NCI-H187 (cell line): ENCODE measurements at regions not wholly inside any gene's neighbourhood (a gene's known extent, or its start where the extent isn't known, plus 50 kb on each side); places are given as distances from the start of the nearest gene placed in this dataset.
"Not testable (repeated sequence)": the region's sequence is repeated elsewhere in the genome, so short reads cannot be mapped to it uniquely, and the experiment has no call there.

ENCODE experiments used
- DNase-seq, 2 experiments: peaks; one replicate each; lab custom pipeline; 2025; lab: John Stamatoyannopoulos, UW

DNA sequence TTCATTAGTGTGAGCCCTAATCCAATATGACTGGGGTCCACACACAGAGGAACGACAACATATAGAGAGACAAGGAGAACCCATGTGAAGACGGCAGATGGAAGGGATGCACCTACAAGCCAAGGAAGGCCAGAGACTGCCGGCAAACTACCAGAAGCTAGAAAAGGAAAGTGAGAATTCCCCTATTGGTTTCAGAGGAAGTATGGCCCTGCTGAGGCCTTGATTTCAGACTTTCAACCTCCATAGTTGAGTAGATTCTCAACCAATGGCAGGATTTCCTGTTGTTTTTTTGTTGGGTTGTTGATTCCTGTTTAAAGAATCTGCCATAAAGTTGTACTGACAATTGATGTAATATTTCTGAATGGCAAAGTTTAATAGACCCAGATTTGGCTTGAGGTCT, 241.5 kb downstream of the SATB2 start:
- DNase-seq: no peak

GRCh38 chr2:199207011-199207410, 250.7 kb downstream of the SATB2 start:
- DNase-seq: no peak

DNA sequence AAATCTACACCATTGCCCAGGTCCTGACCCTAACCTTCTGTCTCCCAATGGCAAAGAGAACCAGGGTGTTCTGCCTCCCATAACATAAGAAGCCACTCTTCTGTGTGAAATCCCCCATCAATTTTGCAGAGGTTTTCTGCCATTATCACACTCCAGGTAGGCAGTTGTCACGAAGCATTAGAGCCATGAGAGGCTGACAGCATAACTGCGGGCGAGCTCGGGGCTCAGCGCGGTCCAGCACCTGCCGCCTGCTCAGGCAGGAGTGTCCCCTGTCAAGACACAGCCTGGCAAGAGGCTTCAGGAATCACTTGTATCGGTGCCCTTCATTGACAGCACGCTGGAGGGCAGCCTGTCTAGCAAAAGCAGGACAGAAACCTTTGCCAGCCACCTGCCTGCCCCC, 251.2 kb downstream of the SATB2 start:
- DNase-seq: peak; percentile 9 to 47

DNA sequence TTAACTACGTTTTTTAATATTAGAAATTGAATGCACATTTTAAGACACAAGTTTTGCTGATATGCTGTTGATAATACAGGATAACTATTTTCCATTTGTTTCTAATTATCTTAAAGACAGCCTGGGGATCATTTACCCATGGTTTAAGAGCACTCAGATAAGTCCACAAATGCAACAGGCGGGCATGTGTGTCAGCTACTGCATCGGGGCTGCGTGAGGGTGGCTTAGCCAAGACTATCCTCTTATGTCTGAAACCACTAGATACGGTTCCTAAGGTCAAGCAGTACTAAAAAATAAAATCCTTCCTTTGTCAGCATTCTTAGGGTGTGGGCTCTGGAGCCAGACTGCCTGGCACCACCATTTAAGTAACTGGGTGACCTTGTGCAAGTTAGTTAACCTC, 254.8 kb downstream of the SATB2 start:
- no peak for DNase-seq

DNA sequence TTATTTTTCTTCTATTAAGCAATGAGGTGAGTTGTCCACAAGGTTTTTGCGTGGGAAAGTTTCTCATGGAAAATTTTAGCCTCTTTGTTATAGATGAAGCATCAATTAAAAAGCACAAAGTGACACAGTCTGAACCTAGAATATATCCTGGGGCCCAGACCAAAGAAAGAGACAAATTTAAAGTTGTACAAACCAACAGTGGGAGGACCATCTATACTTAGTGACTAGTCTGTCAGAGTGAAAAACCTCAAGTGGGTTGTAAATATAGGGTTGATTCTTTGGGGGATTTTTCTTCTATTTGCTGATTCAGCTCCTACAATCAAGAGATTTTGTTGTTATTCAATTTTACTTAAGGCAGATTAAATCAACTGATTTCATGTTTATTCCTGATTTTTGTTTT, 256.2 kb downstream of the SATB2 start:
- no peak for DNase-seq

- no peak for DNase-seq
Measured at GRCh38 chr2:199199797-199200196, 257.9 kb downstream of the SATB2 start.

DNA sequence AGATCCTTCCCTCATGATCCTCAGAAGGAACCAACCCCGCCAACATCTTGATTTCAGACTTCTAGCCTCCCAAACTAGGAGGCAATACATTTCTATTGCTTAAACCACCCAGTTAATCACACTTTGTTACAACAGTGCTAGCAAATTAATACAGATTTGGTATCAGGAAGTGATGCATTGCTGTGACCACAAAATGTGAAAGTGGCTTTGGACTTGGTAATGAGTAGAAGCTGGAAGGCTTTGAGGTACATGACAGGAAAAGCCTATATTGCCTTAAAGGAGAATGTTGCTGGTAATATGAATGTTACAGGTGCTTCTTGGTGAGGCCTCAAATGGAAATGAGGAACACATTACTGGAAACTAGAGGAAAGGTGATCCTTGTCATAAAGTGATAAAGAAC, 260.3 kb downstream of the SATB2 start:
- no peak for DNase-seq

GRCh38 chr2:199196686-199197085, 261.1 kb downstream of the SATB2 start:
- no peak for DNase-seq

DNA sequence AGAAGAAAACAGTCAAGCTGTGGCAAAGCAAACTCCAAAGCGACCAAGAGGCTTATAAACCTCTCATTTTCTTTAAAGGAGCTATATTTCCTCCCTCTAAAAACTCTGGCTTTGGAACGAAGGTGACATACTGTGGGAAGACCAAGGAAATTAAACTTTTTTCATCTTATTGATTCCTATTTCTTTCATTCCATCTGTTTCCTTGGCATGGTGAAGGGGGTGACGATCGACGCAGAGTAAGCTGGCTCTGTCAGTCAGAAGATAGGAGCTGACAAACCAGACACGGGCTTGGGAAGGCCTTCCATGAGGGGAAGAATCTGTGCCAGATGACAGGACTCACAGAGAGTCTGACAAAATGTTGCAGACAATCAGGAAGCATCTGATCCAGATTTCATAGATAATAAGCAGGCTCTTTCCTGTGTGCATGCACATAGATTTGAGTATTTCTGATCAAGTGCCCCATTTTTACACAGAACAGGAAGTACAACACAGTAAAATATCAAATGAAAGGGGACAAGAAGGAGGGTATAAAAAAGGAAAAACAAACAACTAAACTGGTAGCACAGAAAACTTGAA, 261.7 kb downstream of the SATB2 start:
- no peak for DNase-seq

GRCh38 chr2:199191461-199191860, 266.3 kb downstream of the SATB2 start:
- no peak for DNase-seq

- DNase-seq: no peak
Measured at GRCh38 chr2:199189229-199189628, 268.5 kb downstream of the SATB2 start.

DNA sequence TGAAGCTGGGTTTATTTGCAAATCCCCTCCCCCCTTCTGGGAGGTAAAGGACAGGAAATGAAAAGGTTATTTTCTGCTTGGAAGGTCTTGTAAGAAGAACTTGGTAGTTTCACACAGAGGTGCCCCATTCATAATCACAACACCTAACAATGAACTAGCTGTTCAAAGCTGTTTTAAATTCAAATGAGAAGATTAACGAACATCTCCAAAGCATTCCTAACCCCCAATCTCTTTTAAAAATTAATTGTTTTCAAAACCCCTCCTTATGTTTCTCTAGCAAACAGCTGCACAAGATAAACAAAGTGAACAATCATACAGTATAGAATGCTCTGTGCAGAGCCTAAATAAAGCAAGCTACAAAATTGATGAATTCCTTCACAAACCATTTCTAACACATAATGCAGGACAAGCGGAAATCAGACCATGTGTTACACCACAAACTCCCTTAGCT, 271.4 kb downstream of the SATB2 start:
- no peak for DNase-seq

DNA sequence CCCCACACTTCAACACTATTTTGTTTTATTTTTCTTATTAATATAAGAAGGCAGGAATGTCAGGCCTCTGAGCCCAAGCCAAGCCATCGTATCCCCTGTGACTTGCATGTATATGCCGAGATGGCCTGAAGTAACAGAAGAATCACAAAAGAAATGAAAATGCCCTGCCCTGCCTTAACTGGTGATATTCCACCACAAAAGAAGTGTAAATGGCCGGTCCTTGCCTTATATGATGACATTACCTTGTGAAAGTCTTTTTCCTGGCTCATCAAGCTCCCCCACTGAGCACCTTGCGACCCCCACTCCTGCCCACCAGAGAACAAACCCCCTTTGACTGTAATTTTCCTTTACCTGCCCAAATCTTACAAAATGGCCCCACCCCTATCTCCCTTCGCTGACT, 272.6 kb downstream of the SATB2 start:
- not testable (repeated sequence) for DNase-seq

DNA sequence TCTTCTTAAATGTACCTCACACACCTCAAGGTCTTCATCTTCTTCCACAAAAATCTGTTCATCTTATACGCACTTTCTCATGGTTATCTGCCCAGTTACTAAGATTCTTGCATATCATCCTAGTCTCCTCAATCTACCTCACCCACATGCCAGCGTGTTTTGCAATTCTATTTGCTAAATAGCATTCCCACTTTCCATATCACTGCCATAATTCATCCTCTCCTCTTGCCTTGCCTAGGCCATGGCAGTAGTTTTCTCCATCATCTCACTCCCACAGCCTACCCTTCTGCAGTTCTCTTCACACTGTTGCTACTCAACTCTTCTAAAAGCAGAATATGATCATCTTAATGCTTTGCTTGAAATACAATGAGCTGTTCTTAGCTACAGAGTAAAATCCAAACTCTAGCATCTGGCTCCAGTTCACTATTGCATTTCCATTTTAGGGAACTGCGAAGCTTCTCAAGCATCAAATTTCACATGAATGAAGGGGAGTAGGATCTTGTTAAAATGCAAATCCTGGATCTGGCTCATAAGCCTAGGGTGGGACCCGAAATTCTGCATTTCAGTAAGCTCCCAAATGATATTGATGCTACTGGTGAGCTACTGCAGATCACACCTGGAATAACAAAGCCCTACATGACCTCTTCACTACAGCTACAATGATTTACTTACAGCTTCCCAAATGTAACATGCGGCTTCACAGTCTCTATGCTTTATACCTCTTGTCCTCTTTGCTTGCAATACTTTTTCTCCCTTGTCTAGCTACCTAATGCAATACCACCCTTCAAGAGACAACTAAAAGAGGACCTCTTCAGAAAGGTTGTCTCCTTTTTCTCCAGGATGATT, 293.9 kb downstream of the SATB2 start:
- DNase-seq: no peak

DNA sequence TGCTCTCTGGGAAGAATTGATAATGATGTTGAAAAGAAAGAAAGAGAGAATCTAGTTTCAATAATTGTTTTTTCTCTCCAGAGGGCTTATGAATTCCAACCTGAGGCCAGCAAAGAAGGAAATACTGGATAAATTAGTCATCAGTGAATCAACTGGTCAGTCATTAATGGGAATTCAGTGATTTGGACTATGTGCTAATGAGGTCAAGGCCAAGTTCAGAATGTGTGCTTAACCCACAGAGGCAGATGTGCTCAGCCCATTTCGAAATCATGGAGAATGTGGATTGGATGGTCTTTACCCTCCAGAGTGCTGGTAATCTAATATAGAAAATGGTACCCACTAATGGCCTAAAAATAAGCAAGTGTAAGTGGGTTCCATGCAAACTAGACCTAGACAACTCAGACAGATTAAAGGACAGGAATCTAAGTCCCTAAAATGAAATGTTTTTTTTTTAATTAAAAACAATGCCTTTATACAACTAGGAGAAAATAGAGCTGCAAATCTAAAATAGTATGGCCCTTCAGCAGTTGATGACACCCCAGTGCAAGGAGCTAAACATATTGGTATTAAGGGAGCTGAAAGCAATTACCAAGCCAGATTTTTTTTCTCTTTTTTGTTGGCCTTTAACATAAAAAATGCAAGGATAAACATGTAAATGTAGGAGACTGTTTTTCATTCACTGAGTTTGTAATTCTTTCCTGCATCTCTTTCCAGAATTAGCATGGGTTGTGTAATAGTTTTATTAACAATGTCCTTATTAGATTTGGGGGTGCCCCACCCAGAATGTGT, 296.9 kb downstream of the SATB2 start:
- DNase-seq: no peak

DNA sequence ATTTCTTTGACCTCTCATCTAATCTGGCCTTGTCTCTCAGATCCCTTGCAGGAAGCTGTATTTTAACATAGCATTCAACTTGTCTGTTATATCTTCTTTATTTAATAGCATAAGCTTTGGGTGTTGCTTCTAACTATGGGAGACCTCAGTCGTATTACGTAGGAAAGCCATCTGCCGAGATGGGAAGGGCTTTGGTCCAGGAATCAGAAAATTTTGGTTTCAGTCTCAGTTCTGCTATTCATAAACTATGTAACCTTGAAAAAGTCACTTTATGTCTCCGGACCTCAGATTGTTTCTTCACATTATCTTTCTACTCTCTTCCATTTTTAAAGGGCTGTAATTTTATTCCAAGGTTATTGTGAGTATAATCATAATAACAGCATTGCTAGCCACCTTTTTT, 297.7 kb downstream of the SATB2 start:
- no peak for DNase-seq

GRCh38 chr2:199148076-199148845, 309.5 kb downstream of the SATB2 start:
- no peak for DNase-seq

DNA sequence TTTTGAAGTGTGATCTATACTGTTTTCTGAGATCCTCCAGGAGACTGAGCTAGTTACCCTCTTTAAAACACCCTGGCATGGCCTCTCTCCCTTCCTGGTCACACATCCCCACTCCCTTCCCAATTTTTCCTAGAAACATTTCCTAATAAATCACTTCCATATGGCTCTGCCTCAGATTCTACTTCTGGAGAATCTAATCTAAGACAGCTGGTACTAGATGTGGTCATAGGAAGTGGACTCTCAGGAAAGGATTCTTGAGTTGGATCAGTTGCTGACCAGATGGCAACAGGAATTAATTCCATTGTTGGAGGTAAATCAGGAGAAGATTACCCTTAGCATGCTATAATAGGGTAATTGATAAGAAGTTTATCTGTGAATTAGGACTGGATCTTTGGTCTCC, 310.5 kb downstream of the SATB2 start:
- no peak for DNase-seq

DNA sequence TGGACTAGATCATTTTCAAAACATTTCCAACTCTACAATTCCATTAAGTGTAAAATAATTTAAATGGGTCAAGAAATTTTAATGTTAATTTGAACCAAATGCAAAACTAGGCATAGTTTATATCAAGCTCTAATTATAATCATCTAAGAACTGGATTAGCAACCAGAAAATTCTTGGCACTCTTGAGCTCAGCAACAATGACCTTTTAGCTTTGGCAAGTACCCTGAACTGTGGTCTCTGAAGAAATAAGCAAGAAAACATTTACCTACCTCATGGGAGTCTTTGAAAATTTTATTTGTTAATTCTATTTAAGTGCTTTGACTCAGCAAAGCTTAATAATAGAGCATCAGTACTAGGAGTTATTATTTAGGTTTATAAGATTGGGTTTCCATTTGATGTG, 313.2 kb downstream of the SATB2 start:
- no peak for DNase-seq

DNA sequence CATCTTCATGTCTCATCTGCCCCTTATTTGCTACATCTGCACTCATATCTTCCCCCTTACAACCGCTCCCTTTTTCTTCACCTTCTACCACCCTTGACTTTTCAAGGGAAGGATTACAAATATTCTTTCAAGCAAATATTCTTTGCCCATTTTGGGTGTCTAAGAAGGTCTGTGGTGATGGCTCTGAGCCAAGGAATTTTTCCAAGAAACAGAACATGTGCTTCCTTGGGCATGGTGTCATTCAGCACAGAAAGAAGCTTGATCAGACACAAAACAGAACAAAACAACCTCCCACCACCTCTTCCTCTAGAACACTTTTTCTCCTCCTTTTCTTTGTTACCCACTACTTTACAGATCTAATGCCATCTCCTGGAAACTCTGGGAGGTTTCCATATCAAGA, 313.7 kb downstream of the SATB2 start:
- DNase-seq: no peak

DNA sequence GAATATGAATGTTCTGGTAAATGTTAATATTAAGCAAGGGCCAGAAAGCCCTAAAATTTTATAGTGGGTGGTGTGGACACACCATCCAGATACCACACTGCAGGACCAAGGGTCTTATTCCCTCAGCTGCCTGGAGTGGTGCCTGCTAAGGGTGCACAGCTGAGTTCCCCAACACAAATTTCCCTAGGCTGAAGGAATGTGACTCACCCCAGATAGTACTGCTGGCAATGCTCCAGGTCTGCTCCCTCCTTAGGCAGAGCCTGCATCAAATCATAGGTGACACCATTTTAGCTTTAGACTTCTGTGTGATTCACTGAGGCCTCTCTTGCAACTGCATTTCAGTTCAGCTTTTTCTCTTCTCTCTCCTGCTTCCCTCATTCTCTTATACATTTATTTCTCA, 321.1 kb downstream of the SATB2 start:
- DNase-seq: no peak

GRCh38 chr2:199136242-199136641, 321.5 kb downstream of the SATB2 start:
- DNase-seq: no peak
